ENCODE measurements at regions not wholly inside any gene's neighbourhood (a gene's known extent, or its start where the extent isn't known, plus 50 kb on each side); places are given as distances from the start of the nearest gene placed in this dataset.

GRCh38 chr2:53347269-53347668 is 420.3 kb upstream of the CHAC2 start:
- no peak for TF ChIP-seq CTCF (IDR thresholded peaks at IDR 0.05)
- no peaks in the 10 kb centered on the region for H3K36me3 ChIP-seq
- no peaks in the 10 kb centered on the region for H3K4me1 ChIP-seq
- no peaks in the 10 kb centered on the region for H3K27me3 ChIP-seq (ENCODE audit: low read depth)
- H3K9me3 ChIP-seq: no peaks in the 10 kb centered on the region
- no peak for DNase-seq
- no peak overlapping the region for H3K4me3 ChIP-seq
- ATAC-seq: no peak
- no peak overlapping the region for H3K27ac ChIP-seq
- intact Hi-C loops (cut with DNase I): no loop called here

- TF ChIP-seq CTCF (IDR thresholded peaks at IDR 0.05): no peak
- H3K9me3 ChIP-seq: no peaks in the 10 kb centered on the region
- DNase-seq: no peak
- no peaks in the 10 kb centered on the region for H3K36me3 ChIP-seq
- H3K27ac ChIP-seq: no peak overlapping the region
- no peak for ATAC-seq
- H3K4me1 ChIP-seq: no peaks in the 10 kb centered on the region
- intact Hi-C loops (cut with DNase I): no loop called here
- H3K27me3 ChIP-seq (ENCODE audit: low read depth): no peaks in the 10 kb centered on the region
- H3K4me3 ChIP-seq: no peak overlapping the region
Observed at GRCh38 chr2:53342248-53342647, 425.4 kb upstream of the CHAC2 start.

GRCh38 chr2:53334610-53335009 is 433.0 kb upstream of the CHAC2 start:
- no peaks in the 10 kb centered on the region for H3K27me3 ChIP-seq (ENCODE audit: low read depth)
- no peak for ATAC-seq
- TF ChIP-seq CTCF (IDR thresholded peaks at IDR 0.05): no peak
- no peak overlapping the region for H3K27ac ChIP-seq
- H3K36me3 ChIP-seq: no peaks in the 10 kb centered on the region
- H3K4me1 ChIP-seq: no peaks in the 10 kb centered on the region
- no peak for DNase-seq
- no peaks in the 10 kb centered on the region for H3K9me3 ChIP-seq
- intact Hi-C loops (cut with DNase I): no loop called here
- H3K4me3 ChIP-seq: no peak overlapping the region

GRCh38 chr2:53331667-53332066 is 435.9 kb upstream of the CHAC2 start:
- no peak for TF ChIP-seq CTCF (IDR thresholded peaks at IDR 0.05)
- ATAC-seq (no peak), DNase-seq (no peak)
- H3K36me3 ChIP-seq: no peaks in the 10 kb centered on the region
- H3K27ac ChIP-seq: no peak overlapping the region
- H3K9me3 ChIP-seq: no peaks in the 10 kb centered on the region
- H3K27me3 ChIP-seq (ENCODE audit: low read depth): no peaks in the 10 kb centered on the region
- H3K4me1 ChIP-seq: no peaks in the 10 kb centered on the region
- no peak overlapping the region for H3K4me3 ChIP-seq
- intact Hi-C loops (cut with DNase I): no loop called here

GRCh38 chr2:53317861-53318260 is 449.7 kb upstream of the CHAC2 start:
- TF ChIP-seq CTCF (IDR thresholded peaks at IDR 0.05): no peak

GRCh38 chr2:53315149-53315548 is 452.5 kb upstream of the CHAC2 start:
- Histone ChIP-seq H3K27ac (no peak overlapping the region), H3K4me1 (no peaks in the 10 kb centered on the region), H3K27me3 (ENCODE audit: low read depth) (no peaks in the 10 kb centered on the region), H3K4me3 (no peak overlapping the region), H3K36me3 (no peaks in the 10 kb centered on the region), H3K9me3 (no peaks in the 10 kb centered on the region)
- intact Hi-C loops (cut with DNase I): no loop called here
- ATAC-seq (no peak), DNase-seq (no peak)
- TF ChIP-seq CTCF (IDR thresholded peaks at IDR 0.05): no peak

More at GRCh38 chr2:53317861-53318260, 449.7 kb upstream of the CHAC2 start:
- no peak overlapping the region for H3K4me3 ChIP-seq
- H3K27ac ChIP-seq: no peak overlapping the region
- intact Hi-C loops (cut with DNase I): no loop called here
- no peaks in the 10 kb centered on the region for H3K9me3 ChIP-seq
- no peaks in the 10 kb centered on the region for H3K4me1 ChIP-seq
- DNase-seq (no peak), ATAC-seq (no peak)
- no peaks in the 10 kb centered on the region for H3K36me3 ChIP-seq
- no peaks in the 10 kb centered on the region for H3K27me3 ChIP-seq (ENCODE audit: low read depth)
